ENCODE measurements at regions not wholly inside any gene's neighbourhood (a gene's known extent, or its start where the extent isn't known, plus 50 kb on each side); places are given as distances from the start of the nearest gene placed in this dataset.

DNA sequence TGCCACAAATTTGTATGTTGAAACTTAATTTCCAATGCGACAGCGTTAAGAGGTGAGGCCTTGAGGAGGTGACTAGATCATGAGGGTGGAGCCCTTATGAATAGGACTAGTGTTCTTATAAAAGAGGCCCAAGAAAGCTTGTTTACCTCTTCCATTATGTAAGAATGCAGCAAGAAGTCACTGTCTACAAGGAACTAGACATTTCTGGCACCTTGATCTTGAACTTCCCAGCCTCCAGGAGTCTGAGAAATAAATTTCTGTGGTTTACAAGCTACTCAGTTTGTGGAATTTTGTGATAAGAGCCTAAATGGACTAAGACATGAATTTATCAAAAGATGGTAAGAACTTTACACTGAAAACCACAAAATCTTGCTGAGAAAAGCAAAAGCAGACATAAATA, 173.6 kb upstream of the SGK1 start:
- no peak for DNase-seq (ENCODE audit: low read depth)

DNA sequence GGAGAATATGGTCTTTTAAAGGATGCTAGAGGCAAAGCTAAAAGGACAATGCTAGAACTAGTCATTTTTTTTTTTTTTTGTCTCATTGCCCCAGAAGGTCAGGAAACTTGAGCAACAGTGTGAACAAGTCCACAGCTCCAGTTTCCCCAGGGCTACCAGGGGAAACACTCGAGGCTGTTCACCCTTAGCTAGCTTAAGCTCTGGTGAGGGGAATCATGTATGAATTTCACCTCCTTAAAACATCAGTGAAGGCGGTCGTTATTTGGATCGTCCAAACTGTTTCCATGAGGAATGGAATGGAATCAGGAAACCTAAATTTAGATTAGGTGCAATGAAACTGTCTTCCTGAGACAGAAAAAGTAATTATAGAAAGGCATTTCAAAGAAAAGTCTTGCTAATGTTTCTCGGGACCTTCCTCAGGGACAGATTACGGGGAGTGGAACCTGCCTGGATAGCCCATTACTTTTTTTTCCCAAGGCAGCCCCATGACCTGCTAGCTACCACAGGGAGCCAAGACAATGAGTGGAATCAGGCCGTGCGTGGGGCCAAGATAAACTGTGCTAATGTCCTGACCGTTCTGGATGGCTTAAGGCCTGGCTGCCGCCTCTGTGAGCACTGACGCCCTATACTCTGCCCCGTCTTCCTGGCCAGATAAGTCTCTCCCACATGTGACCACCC, 164.8 kb upstream of the SGK1 start:
- no peak for DNase-seq (ENCODE audit: low read depth)

DNA sequence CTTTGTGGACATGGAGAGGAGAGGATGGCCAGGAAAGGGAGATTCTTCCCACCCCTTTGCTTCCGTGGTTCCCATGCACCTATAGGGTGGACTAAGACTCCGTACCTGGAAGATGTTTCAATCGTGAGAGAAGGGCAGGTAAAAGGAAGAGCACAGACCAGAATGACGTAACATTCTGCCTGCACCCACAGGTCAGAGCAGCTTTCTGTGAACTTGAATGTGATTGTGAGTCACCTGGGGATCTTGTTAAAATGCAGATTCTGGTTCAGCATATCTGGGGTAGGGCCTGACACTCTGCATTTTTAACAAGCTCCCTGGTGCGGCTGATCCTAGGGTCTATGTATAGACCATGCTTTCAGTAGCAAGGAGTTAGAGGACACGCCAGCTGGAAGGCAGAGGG, 164.1 kb upstream of the SGK1 start:
- DNase-seq (ENCODE audit: low read depth), result no peak

DNA sequence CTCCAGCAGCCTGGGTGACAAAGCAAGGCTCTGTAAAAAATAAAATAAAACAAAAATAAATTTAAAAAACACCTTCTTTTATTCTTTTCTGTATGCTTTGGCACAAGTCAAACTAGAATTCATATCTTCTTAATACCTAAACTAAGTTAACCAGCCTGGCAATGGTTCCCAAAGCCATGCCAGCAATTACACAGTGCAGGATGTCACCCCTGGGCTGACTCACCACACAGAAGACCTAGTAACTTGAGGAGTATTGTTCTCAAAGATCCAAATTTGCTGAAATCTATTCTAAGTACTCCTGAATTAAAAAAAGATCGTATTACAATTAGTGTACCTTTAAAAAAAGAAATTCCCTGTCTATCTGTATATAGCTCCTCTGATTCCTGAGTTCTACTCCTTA, 162.7 kb upstream of the SGK1 start:
- DNase-seq (ENCODE audit: low read depth), result no peak

DNA sequence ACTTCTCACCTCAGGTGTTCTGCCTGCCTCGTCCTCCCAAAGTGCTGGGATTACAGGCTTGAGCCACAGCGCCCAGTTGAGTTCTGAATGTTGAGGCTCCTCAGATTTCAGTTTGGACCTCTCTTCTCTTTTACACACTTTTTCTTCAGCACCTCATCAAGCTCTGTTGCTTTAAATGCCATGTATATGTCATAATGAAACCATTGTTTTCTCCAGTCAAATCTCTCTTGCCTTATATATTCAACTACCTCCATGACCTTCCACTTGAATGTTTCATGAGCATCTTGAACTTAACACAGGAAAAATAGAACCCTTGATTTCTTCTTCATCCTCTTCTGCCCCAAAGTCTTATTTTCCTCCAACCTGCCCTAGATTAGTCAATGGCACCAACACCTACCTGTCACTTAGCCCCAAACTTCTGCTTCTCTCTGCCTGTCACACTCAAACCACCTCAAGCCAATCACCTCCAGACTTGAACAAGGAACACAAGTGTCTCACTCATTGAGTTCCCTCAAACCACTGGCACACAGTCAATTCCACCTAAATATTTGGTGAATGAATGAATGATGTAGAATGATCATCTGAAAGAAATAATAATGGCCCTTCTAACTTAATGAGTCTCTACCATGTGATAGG, 161.0 kb upstream of the SGK1 start:
- DNase-seq (ENCODE audit: low read depth), result no peak

GRCh38 chr6:134477991-134478635, 160.2 kb upstream of the SGK1 start:
- DNase-seq (ENCODE audit: low read depth), result no peak

DNA sequence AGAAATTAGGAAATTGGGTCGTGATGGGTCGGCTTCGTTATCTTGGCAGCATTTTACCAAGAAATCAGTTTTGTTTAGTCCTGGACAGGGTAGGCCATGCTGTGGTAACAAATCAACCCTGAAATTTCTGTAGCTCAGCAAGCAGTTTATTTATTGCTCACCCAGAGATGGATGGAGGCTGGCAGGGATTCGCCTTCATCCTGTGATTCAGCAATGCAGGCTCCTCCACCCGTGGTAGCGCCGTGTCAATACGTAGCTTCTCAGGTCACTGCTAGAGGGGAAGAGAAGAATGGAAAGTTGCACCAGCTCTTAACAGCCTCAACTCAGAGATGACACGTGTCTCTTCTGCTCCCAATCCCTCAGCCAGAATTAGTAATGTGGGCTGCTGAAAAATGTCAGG, 157.0 kb upstream of the SGK1 start:
- no peak for DNase-seq (ENCODE audit: low read depth)

DNA sequence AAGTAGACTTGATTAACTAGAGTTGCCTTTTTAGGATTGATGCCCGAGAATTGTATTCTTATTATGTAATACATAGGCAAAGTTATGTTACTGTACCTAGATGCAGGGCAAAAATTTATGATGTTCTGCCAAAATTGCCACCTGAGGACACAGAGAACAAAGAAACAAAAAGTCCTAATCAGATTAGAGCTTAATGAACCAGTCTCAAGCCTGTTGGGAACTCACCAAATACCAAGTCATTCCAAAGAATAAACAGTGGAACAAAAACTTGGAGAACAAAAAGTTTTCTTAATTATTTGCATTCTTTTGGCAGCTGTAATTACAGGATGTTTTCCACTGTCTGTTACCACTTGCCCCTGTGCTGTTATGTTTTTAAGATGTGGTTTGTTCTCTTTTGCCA, 154.7 kb upstream of the SGK1 start:
- DNase-seq (ENCODE audit: low read depth), result no peak

DNA sequence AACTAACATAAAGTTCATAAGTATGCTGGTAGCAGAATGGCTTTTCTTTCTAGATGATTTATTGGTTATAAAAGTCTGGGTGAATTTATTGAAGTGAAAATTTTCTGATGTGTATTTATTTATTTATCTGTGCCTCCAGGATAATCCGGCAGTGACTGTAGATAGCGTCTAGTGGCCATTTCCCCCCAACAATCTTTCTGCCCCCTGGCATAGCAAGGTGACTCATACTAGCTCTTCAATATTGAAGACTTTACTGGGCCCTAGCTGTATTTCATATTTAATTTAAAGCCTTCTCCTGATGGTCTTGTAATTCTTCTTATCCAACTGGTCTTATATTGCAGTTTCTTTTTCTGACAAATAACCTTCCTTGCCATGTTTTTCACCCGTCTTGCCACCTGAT, 154.1 kb upstream of the SGK1 start:
- DNase-seq (ENCODE audit: low read depth), result no peak

DNA sequence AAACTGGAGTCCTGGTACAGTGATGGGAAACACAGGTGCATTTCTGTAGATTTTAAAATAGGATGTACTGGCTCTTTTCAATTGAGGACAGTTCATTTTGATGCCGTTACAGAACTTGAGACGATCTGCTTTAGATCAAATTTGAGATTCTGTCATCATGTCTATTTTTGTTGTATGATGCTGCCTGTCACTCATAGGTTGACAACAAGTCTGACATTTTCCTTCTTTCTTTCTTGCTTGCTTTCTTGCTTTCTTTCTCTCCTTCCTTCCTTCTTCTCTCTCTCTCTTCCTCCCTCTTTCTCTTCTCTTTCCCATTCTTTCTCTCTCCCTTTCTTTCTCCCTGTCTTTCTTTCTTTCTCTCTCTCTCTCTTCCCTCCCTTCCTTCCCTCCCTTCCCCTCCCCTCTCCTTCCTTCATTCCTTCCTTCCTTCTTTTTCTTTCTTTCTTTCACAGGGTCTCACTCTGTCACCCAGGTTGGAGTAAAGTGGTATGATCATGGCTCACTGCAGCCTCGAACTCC, 152.6 kb upstream of the SGK1 start:
- DNase-seq (ENCODE audit: low read depth), result no peak

DNA sequence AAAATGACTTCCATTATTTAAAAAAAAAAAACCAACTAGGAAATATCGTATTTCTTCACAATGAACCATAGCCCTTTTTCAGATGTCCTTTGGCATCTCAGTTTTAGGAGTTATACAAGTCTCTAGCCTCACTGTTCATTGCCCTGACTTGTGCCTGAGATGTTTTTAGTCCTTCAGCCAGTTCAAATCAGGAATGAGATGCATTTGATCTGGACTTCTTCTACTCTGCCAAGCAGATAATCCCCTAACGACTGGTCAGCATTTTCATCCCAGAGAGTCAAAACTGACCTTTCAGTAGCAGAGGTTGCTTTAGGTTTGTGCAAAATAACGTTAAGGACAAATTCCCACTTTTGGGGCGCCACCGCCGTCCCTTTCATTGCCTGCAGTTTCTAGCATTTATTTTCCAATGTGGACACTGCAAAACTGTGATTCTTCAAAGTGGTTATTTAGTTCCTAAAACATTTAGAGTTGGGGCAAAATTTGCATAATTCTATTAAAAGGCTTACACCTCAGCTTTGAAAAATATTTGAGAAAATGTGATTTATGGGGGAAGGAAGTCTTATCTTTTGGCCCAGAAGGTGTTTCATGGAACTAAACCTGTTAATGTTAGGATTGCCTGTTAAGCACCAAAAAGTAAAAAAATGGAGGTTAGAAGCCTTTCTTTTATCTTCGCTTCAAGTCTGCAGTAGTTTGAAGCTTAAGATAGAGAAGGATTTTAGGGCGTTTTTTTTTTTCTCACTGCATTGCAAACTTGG, 152.0 kb upstream of the SGK1 start:
- no peak for DNase-seq (ENCODE audit: low read depth)

- no peak for DNase-seq (ENCODE audit: low read depth)
Observed at GRCh38 chr6:134468633-134469032, 150.7 kb upstream of the SGK1 start.

- DNase-seq (ENCODE audit: low read depth), result no peak
Observed at GRCh38 chr6:134467620-134468019, 149.7 kb upstream of the SGK1 start.

GRCh38 chr6:134466771-134467525, 149.0 kb upstream of the SGK1 start:
- no peak for DNase-seq (ENCODE audit: low read depth)

- no peak for DNase-seq (ENCODE audit: low read depth)
Observed at GRCh38 chr6:134464690-134465411, 146.9 kb upstream of the SGK1 start.

DNA sequence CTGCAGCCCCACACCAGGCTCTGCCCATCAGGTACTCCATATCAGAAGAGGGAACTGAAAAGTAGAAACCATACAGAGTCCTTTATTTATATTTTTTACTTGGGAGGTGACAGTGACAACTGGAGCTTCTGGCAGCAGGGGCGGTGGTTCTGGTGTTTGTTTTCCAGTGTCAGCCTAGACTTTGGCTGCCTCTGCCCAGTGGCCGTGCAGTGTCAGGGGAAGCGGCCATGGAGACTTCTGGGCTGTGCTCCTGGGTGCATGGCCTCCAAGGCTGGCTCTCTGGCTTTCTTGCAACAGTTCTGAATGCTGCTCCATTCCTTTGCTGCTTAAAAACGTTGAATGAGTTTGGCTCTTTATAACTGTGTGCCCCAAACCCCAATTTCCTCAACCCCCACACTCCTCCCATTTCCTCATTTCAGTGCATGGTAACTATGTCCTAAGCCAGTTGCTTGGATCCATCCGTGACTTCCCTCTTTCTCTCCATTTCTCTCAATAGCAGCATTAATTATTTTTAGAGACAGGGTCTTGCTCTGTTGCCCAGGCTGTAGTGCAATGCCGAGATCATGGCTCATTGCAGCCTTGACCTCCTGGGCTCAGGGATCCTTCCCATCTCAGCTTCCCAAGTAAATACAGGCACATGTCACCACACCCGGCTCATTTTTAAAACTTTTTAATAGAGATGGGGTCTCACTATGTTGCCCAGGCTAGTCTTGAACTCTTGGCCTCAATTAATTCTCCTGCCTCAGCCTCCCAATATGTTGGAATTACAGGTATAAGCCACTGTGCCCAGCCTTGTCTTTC, 141.1 kb upstream of the SGK1 start:
- no peak for DNase-seq (ENCODE audit: low read depth)

GRCh38 chr6:134457941-134458340, 140.0 kb upstream of the SGK1 start:
- DNase-seq (ENCODE audit: low read depth), result no peak

DNA sequence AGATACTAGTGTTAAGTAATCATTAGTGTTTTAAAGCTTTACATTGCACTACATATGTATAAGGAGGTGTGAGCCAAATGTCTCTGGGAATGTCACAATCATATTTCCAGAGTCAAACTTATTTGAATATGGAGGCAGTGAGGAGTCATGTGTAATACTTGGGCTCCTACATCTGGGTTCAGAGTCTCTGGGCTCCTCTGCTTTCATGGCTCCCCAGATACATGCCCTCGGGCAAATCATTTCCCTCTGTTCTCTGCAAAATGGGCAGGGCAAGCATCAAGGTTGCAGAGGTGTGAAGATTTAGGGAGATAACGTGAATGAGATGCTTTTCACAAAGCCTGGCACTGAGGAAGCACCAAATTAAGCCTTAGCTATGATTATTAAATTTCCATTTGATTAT, 138.3 kb upstream of the SGK1 start:
- no peak for DNase-seq (ENCODE audit: low read depth)

- DNase-seq (ENCODE audit: low read depth), result no peak
Observed at GRCh38 chr6:134455319-134455718, 137.4 kb upstream of the SGK1 start.

DNA sequence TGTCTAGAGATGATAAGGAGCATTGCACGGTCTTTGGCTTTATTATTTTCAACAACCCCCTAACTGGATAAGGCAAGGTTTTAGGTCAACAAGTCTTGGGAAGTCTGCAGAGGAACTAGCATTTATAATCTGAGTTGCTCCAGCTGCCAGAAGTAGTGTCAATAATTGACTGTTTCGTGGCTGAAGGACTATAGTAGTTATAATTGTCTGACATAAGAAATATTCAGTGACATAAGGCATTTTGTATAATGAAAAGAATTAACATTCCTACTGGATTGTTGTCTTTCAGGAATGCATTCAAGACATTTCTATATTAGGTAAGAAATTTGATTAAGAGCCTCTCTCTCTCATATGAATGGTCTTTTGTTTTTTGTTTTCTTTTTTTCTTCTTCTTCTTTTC, 136.9 kb upstream of the SGK1 start:
- DNase-seq (ENCODE audit: low read depth), result no peak

All from stimulated activated CD8-positive, alpha-beta memory T cell treated with anti-CD3 and anti-CD28 coated beads, Interleukin-12 subunit alpha, Interleukin-12 subunit beta, amount 100 ng/mL, for 1 hour (primary cell).